Astrocyte (in vitro differentiated cells and primary cell): ENCODE measurements at regions not wholly inside any gene's neighbourhood (a gene's known extent, or its start where the extent isn't known, plus 50 kb on each side); places are given as distances from the start of the nearest gene placed in this dataset.

Source experiments
- DNase-seq: peaks from one replicate; pipeline ENCODE4 v3.0.0-alpha.2; 2010; ENCODE audit warnings: low read depth
- FAIRE-seq: peaks from 2 replicates; lab custom pipeline; 2011; peaks lifted over from hg19 to GRCh38; lab: Jason Lieb, UNC
- H2AFZ ChIP-seq: 2 replicates; pipeline ENCODE4 v1.6.0; 2012; ENCODE audit warnings: low read depth, low read length, inconsistent platforms
- H3K27ac ChIP-seq: 2 replicates; pipeline ENCODE4 v1.5.1; 2011; ENCODE audit warnings: low read depth, low read length, inconsistent platforms
- H3K27me3 ChIP-seq: 2 replicates; pipeline ENCODE4 v1.6.0; 2011; ENCODE audit warnings: low read length, inconsistent platforms; ENCODE audit not compliant: insufficient read depth
- H3K36me3 ChIP-seq: 2 replicates; pipeline ENCODE4 v1.5.1; 2011; ENCODE audit warnings: low read length, inconsistent platforms; ENCODE audit not compliant: insufficient read depth
- H3K4me1 ChIP-seq: 2 replicates; pipeline ENCODE4 v1.5.1; 2011; ENCODE audit warnings: low read length, inconsistent platforms; ENCODE audit not compliant: insufficient read depth
- H3K4me2 ChIP-seq: 2 replicates; pipeline ENCODE4 v1.6.0; 2012; ENCODE audit warnings: low read length, inconsistent platforms
- H3K4me3 ChIP-seq: 2 replicates; pipeline ENCODE4 v1.5.1; 2011; ENCODE audit warnings: low read depth, mild to moderate bottlenecking, low read length, inconsistent platforms; ENCODE audit not compliant: insufficient read depth
- H3K79me2 ChIP-seq: 2 replicates; pipeline ENCODE4 v1.6.0; 2012; ENCODE audit warnings: mild to moderate bottlenecking, low read length, inconsistent platforms; ENCODE audit not compliant: insufficient read depth
- H3K9ac ChIP-seq: 2 replicates; pipeline ENCODE4 v1.6.0; 2012; ENCODE audit warnings: mild to moderate bottlenecking, low read length, inconsistent platforms
- H3K9me3 ChIP-seq: 2 replicates; pipeline ENCODE4 v1.5.1; 2012; ENCODE audit warnings: low read depth, mild to moderate bottlenecking, low read length, inconsistent platforms; ENCODE audit not compliant: insufficient read depth
- H4K20me1 ChIP-seq: 2 replicates; pipeline ENCODE4 v1.6.0; 2012; ENCODE audit warnings: low read length, inconsistent platforms; ENCODE audit not compliant: insufficient read depth
- H3K27ac Mint-ChIP-seq: one replicate; pipeline ENCODE4 v1.8.0; 2021; ENCODE audit warnings: mild to moderate bottlenecking, mixed read lengths; ENCODE audit not compliant: unreplicated experiment
- H3K27me3 Mint-ChIP-seq: one replicate; pipeline ENCODE4 v1.8.0; 2021; ENCODE audit warnings: low read depth, mixed read lengths; ENCODE audit not compliant: unreplicated experiment
- H3K36me3 Mint-ChIP-seq: one replicate; pipeline ENCODE4 v1.8.0; 2021; ENCODE audit warnings: low read depth, mixed read lengths; ENCODE audit not compliant: unreplicated experiment
- H3K4me1 Mint-ChIP-seq: one replicate; pipeline ENCODE4 v1.8.0; 2021; ENCODE audit warnings: low read depth, mixed read lengths; ENCODE audit not compliant: unreplicated experiment
- H3K4me3 Mint-ChIP-seq: one replicate; pipeline ENCODE4 v1.8.0; 2021; ENCODE audit warnings: mild to moderate bottlenecking, moderate library complexity, mixed read lengths; ENCODE audit not compliant: unreplicated experiment
- H3K9me3 Mint-ChIP-seq: one replicate; pipeline ENCODE4 v1.8.0; 2021; ENCODE audit warnings: mild to moderate bottlenecking, mixed read lengths; ENCODE audit not compliant: unreplicated experiment
- CTCF ChIP-seq: IDR thresholded peaks from 2 replicates; pipeline ENCODE4 v1.5.1; 2011; ENCODE audit warnings: low read depth, mild to moderate bottlenecking, inconsistent platforms, low read length, moderate library complexity; ENCODE audit not compliant: insufficient read depth
- EZH2 ChIP-seq: IDR thresholded peaks from 2 replicates; pipeline ENCODE4 v1.6.1; 2012; ENCODE audit warnings: mild to moderate bottlenecking, low read length, inconsistent platforms; ENCODE audit not compliant: insufficient read depth

GRCh38 chr9:82750411-82750913 lies 312.5 kb downstream of the RASEF start:
- Histone ChIP-seq H3K79me2 (no peaks in the 10 kb centered on the region), H3K4me2 (no peak overlapping the region), H4K20me1 (no peaks in the 10 kb centered on the region), H3K36me3 (no peaks in the 10 kb centered on the region), H3K4me1 (no peaks in the 10 kb centered on the region), H3K27ac (no peak overlapping the region), H2AFZ (no peak overlapping the region), H3K4me3 (no peak overlapping the region), H3K9ac (no peak overlapping the region), H3K9me3 (no peaks in the 10 kb centered on the region), H3K27me3 (no peaks in the 10 kb centered on the region)
- TF ChIP-seq EZH2, result no peak
- TF ChIP-seq CTCF, result no peak
- no peaks in the 10 kb centered on the region for H3K4me1 Mint-ChIP-seq
- no peak overlapping the region for H3K27ac Mint-ChIP-seq
- no peak for FAIRE-seq
- H3K27me3 Mint-ChIP-seq, result no peaks in the 10 kb centered on the region
- DNase-seq, result no peak
- H3K4me3 Mint-ChIP-seq, result no peak overlapping the region
- H3K36me3 Mint-ChIP-seq, result no peaks in the 10 kb centered on the region
- H3K9me3 Mint-ChIP-seq, result no peaks in the 10 kb centered on the region

- Mint-ChIP-seq H3K27me3 (no peaks in the 10 kb centered on the region), H3K4me1 (no peaks in the 10 kb centered on the region), H3K36me3 (no peaks in the 10 kb centered on the region), H3K4me3 (no peak overlapping the region), H3K9me3 (no peaks in the 10 kb centered on the region), H3K27ac (no peak overlapping the region)
- no peaks in the 10 kb centered on the region for H3K4me1 ChIP-seq
- no peak overlapping the region for H3K27ac ChIP-seq
- H2AFZ ChIP-seq, result no peak overlapping the region
- H3K4me3 ChIP-seq, result no peak overlapping the region
- H3K27me3 ChIP-seq, result no peaks in the 10 kb centered on the region
- TF ChIP-seq CTCF, result no peak
- TF ChIP-seq EZH2, result no peak
- no peak overlapping the region for H3K9ac ChIP-seq
- no peaks in the 10 kb centered on the region for H3K9me3 ChIP-seq
- no peaks in the 10 kb centered on the region for H4K20me1 ChIP-seq
- FAIRE-seq (no peak), DNase-seq (no peak)
- no peaks in the 10 kb centered on the region for H3K36me3 ChIP-seq
- no peaks in the 10 kb centered on the region for H3K79me2 ChIP-seq
- no peak overlapping the region for H3K4me2 ChIP-seq
Measured at GRCh38 chr9:82757924-82758323, 305.0 kb downstream of the RASEF start.

GRCh38 chr9:82761027-82761426 lies 301.9 kb downstream of the RASEF start:
- no peak overlapping the region for H3K27ac ChIP-seq
- H2AFZ ChIP-seq, result no peak overlapping the region
- Mint-ChIP-seq H3K4me3 (no peak overlapping the region), H3K9me3 (no peaks in the 10 kb centered on the region), H3K27ac (no peak overlapping the region), H3K36me3 (no peaks in the 10 kb centered on the region), H3K4me1 (no peaks in the 10 kb centered on the region), H3K27me3 (no peaks in the 10 kb centered on the region)
- no peak for TF ChIP-seq EZH2
- TF ChIP-seq CTCF, result no peak
- FAIRE-seq (no peak), DNase-seq (no peak)
- no peaks in the 10 kb centered on the region for H3K79me2 ChIP-seq
- no peaks in the 10 kb centered on the region for H4K20me1 ChIP-seq
- no peaks in the 10 kb centered on the region for H3K4me1 ChIP-seq
- no peaks in the 10 kb centered on the region for H3K9me3 ChIP-seq
- H3K27me3 ChIP-seq, result no peaks in the 10 kb centered on the region
- H3K4me2 ChIP-seq, result no peak overlapping the region
- no peak overlapping the region for H3K9ac ChIP-seq
- no peak overlapping the region for H3K4me3 ChIP-seq
- H3K36me3 ChIP-seq, result no peaks in the 10 kb centered on the region
